ENCODE measurements at regions not wholly inside any gene's neighbourhood (a gene's known extent, or its start where the extent isn't known, plus 50 kb on each side); places are given as distances from the start of the nearest gene placed in this dataset.
A peak's percentile ranks its signal among the peaks of the same experiment; 100 is the strongest.
"Not testable (repeated sequence)": the region's sequence is repeated elsewhere in the genome, so short reads cannot be mapped to it uniquely, and the experiment has no call there.

DNA sequence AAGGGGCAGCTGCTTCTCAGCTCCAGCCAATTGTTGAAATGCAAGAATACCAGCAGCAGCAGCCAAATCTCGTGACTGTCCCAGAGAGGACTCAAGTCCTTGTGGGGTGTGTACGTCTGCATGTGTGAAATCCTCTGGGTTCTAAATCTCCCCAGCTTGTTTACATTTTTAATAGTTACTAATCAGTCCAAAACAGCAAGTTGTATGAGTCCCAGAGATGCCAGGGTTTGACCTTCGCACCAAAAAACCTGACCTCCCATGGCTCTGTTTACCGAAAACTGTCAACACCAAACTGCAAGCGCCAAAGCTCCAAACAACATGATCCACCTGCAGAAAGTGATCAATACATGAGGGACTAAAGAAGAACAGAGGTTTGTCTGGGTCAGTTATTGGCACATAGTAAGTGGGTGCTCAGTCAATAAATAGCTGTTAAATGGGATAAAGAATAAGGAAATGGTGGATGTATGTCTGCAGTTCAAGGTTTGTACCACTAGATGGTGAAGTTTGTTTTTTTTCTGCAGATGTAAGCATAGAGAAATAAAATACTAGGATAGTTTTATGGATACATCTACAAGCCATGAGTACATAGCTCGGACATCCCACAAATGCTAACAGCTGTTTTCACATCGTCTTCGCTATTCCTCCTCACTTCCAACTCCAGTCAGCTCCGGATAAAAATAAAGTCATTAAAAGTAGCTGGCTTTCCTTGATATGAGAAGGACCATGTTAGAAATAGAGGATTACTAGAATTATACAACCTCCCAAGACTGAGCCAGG, 85.3 kb upstream of the ADRB2 start:
- no peak for DNase-seq (ENCODE audit: low read depth, low spot score)
- H3K27ac ChIP-seq, result no peak overlapping the region

DNA sequence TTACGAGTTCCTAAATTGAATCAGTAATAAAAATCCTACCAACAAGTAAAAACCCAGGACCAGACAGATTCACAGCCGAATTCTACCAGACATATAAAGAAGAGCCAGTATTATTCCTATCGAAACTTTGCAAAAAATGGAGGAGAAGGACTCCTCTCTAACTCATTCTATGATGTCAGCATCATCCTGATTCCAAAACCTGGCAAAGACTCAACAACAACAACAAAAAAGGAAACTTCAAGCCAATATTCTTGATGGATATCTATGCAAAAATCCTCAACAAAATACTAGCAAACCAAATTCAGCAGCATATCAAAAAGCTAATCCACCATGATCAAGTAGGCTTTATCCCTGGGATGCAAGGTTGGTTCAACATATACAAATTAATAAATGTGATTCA, 84.6 kb upstream of the ADRB2 start:
- H3K27ac ChIP-seq; DNase-seq (ENCODE audit: low read depth, low spot score): not testable (repeated sequence)

DNA sequence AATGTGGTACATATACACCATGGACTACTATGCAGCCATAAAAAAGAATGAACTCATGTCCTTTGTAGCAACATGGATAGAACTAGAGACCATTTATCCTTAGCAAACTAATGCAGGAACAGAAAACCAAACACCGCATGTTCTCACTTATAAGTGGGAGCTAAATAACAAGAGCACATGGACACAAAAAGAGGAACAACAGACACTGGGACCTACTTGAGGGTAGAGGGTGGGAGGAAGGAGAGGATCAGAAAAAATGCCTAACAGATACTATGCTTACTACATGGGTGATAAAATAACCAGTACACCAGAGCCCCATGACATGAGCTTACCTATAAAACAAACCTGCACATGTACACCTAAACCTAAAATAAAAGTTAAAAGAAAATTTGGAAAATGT, 82.0 kb upstream of the ADRB2 start:
- not testable (repeated sequence) for DNase-seq (ENCODE audit: low read depth, low spot score)

DNA sequence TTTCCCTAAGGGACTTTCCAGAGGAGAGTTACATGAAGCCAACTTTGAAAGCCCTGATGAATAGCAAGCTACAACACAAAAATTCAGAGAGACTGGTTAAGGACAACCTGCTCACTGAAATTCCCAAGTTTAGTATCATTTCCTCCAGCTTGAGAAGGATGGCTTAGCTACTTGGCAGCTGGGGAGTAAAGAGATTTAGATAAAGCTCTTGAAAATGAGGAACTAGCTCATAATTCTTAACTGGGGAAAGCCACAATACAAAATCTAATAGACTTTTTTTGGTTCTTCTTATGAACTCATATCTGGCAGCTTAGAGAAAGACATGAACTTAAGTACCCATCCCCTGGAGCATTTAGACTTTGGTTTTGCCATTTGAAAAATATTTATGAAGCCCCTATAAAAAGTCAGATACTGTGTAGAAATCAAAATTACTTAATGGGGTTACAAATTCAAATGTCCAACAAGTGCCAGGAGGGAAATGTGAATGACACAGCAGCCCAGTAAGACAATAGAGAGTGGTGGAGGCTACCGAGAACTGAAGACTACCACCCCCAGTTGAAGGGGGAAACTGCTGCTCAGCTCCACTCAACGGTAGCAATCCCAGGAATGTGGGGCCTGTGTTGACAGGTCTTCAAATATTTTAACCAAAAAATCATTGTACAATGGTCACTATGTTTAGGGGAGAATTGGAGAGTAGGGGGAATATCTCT, 79.4 kb upstream of the ADRB2 start:
- H3K27ac ChIP-seq, result no peak overlapping the region
- DNase-seq (ENCODE audit: low read depth, low spot score), result no peak

More for the DNA sequence above, 82.0 kb upstream of the ADRB2 start:
- not testable (repeated sequence) for H3K27ac ChIP-seq

DNA sequence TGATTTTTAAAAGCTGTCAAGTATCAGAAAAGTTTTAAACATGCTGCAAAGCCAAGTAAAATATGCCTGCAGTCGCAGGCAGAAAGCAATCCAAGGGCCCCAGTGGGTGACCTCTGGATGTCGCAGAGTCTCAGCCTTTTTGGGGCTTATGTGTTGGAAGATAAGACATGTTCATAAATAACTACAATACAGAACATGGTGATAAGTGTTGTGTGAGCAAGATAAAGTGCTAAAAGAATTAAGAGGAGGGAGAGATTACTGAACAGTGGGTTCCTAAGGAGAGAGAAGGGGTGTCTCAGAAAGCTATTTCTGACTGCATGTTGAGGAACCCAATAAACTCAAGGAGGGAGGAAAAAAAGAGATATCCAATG, 78.9 kb upstream of the ADRB2 start:
- H3K27ac ChIP-seq, result no peak overlapping the region

DNA sequence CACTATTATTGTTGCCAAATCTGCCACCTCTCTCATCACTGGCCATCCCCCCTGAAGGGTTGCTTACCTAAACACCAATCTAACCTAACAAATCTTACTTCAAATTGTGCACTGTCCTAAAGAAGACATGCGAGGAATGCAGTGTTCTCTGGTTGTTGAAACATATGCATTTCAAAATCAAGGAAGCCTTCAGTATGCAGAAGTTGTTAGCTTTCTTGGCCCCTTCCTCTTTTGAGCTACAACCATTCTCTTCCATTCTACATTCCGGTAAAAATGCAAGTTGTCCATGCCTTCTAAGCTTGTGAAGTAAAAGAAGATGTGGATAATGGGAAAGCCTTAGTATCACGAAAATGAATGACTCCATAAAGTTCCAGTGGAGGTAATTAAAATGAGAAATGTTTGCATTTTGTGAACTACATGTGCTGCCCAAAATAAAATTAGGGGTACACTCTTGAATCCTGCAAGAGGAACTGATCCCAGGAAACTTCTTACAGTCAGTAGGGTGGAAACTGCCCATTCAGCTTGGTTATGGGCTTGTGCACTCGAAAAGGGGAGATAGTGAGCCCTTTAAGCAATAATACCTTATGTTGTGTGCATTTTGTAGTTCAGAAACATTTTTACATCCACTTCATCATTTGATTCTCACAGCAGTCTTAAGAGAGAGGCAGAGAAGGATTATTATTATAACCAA, 77.6 kb upstream of the ADRB2 start:
- H3K27ac ChIP-seq, result no peak overlapping the region
- no peak for DNase-seq (ENCODE audit: low read depth, low spot score)

More for the DNA sequence above, 78.9 kb upstream of the ADRB2 start:
- no peak for DNase-seq (ENCODE audit: low read depth, low spot score)

DNA sequence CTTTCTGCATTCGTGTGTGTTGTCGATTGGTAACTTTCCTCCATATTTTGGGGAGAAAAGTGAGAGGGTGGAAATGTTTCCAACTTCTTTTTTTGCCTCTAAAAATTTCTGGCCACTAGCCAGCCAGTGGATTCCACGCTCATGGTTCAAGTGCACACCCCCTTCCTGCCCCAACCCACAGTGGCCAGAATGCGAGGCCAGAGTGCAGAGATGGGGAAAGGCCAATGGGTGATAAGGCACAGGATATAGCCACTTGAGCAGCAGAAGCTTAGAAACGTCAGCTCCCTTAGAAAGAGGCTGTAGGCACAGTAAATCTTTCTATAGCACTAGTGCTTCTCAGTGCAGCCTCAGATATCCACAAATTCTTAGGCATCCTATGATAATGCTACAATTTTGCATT, 75.8 kb upstream of the ADRB2 start:
- no peak overlapping the region for H3K27ac ChIP-seq
- no peak for DNase-seq (ENCODE audit: low read depth, low spot score)

DNA sequence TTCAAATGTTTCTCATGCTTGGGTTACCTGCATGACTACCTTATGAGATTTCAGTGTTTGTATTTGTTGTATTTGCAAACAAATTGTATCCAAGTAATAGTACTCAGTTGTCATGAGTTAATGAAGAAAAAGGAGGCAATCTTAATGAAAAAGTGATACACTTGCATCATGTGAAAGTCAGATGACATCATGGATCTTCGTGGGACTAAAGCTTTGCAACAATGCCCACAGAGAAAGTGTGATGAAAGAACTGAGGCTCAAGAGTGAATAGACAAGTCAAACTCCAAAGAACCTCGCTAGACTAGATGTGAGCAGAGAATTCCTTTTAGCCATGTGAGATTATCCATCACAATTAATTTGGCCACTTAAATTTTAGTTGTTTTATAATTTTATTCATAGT, 75.4 kb upstream of the ADRB2 start:
- no peak overlapping the region for H3K27ac ChIP-seq
- DNase-seq (ENCODE audit: low read depth, low spot score), result no peak

DNA sequence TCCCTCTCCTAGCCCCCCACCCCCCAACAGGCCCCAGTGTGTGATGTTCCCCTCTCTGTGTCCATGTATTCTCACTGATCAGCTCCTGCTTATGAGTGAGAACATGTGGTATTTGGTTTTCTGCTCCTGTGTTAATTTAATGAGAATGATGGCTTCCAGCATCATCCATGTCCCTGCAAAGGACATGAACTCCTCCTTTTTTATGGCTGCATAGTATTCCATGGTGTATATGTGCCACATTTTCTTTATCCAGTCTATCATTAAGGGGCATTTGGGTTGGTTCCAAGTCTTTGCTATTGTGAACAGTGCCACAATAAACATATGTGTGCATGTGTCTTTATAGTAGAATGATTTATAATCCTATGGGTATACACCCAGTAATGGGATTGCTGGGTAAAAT, 74.0 kb upstream of the ADRB2 start:
- not testable (repeated sequence) for H3K27ac ChIP-seq; DNase-seq (ENCODE audit: low read depth, low spot score)

DNA sequence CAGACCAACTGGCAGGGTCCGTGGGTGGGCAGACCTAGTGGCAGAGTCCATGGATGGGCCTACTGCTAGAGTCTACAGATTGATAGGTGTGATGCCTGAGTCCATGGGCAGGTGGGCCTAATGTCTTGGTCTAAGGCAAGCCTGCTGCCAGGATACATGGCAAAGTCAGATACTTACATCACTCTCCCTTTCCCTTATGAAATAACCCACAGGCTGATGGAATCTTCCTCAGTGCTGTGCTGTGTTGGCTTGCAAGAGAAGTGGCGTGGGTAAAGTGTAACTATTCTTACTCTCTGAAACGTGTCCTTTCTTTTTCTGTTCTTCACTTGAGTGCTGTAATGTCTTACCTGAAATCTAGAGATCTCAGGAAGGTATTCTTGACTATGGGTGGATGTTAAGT, 67.3 kb upstream of the ADRB2 start:
- H3K27ac ChIP-seq, result no peak overlapping the region
- no peak for DNase-seq (ENCODE audit: low read depth, low spot score)

DNA sequence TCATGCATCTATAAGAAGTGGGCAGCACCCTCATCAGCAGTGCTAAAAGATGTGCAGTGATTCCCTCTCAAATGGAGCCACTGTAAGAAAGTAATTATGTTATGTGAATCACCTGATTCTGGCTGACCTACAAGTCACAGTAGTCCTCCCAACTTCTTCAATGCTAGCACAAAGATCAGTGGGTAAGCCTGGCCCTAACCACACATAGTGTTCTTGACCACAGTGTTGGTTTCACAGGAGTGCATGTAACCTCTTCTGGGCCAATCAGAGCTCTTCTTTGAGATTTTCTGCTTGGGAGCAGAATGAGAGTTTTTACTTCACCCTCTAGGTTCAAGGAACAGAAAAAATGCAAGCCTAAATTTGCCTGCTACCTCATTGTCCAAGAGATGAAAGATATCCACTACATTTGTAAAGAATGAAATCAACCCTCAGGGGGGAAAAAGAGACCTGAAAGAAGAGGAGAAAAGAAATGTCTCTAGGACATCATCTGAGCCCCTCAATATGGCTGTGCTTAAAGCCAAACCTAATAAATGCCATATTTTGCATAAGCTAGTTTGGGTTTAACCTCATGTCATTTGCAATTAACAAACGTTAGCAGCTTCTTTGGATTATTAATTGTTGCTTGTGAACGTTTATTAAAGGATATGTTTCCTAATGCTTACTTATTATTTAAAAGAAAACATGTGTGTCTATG, 65.3 kb upstream of the ADRB2 start:
- DNase-seq (ENCODE audit: low read depth, low spot score), result no peak
- H3K27ac ChIP-seq, result no peak overlapping the region

DNA sequence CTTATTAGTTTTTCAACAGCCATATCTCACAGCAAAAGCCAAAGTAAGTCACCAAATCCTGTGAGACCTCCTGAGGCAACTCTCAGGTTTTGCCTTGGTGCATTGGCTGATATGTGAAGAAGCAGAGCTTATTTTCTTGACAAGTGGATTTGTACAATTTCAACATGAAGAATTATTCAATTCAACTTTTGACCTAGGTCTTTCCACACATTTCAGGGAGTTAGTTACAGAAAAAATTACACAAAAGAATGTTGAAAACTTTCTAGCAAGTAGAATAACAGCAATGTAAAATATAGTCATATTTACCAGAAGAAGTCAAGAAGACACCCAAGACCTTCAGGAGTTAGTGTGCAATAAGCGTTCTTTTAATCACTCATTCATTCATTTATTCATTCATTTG, 62.4 kb upstream of the ADRB2 start:
- DNase-seq (ENCODE audit: low read depth, low spot score), result no peak
- H3K27ac ChIP-seq, result no peak overlapping the region

DNA sequence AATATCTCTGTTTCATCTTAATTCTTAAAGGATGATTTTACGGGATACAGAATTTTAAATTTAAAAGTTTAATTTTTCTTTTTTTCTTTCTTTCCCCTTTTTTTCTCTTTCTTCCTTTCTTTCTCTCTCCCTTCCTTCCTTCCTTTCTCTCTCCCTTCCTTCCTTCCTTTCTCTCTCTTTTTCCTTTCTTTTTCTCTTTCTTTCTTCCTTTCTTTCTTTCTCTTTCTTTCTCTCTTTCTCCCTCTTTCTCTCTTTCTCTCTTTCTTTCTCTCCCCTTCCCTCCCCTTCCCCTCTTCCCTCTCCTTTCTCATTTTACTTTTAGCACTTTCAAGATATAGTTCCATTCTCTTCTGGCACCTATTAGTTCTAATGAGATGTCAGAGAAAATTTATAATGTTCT, 61.4 kb upstream of the ADRB2 start:
- no peak for DNase-seq (ENCODE audit: low read depth, low spot score)
- no peak overlapping the region for H3K27ac ChIP-seq

DNA sequence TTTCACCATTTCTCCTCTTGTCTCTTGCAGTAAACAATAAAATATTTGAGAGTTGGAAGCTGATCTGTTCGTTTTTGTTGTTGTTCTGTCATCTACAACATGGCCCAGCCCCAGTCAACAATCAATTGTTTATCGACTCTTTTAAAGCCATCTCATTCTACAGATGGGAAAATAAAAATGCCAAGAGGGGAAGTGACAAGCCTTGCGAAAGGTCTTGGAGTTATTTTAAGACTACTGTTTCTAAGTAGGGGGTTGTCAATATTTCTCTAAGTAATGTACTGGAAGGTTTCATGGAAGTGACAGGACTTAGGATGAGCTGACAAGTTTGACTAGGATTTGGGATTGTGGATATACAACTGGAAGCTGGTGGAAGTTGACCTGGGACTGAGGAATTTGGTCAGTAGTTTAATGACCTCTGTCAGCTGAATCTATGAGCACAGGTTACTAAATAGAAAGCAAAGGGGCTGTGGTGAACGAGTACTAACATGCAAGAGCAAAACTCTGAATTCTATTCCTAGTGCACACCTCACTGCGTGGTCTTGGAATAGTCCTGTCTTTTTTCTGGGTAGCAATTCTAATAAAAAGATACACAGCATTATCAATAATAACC, 57.5 kb upstream of the ADRB2 start:
- no peak for DNase-seq (ENCODE audit: low read depth, low spot score)
- H3K27ac ChIP-seq, result no peak overlapping the region

DNA sequence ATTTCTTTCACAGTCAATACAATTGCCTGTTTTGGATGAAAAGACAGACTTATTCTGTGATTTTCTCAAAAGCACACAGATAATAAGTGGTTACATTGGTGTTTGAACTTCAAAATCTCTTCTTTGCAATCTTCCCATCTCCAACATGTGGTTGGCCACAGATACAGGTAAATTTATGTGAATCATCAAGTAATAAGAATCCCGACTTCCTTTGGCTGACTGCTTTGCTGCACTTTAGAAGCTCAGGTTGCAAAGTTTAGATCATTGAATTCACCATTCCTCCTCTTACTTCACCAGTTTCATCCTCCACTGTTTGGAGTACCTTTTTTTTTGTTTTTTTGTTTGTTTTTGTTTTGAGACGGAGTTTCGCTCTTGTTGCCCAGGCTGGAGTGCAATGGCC, 56.5 kb upstream of the ADRB2 start:
- DNase-seq (ENCODE audit: low read depth, low spot score), result no peak
- no peak overlapping the region for H3K27ac ChIP-seq

DNA sequence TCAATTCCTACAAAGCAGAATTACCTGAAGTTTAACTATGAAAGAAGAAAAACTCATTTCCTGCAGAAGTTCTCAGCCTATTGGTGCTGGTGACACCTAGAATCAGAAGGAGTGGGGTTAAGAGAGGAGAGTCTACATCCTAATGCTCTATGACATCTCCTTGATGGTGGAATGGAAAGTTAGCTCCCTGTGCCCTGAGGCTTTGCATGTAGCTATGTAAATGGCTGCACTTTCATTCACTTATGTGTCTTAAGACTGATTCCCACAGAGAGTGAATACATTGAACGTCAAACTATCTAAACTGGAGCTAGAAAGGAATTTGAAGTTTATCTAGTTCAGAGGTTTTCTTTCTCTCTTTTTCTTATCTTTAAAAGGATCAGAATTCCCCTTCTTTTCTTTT, 52.1 kb upstream of the ADRB2 start:
- DNase-seq (ENCODE audit: low read depth, low spot score), result no peak
- H3K27ac ChIP-seq, result no peak overlapping the region

DNA sequence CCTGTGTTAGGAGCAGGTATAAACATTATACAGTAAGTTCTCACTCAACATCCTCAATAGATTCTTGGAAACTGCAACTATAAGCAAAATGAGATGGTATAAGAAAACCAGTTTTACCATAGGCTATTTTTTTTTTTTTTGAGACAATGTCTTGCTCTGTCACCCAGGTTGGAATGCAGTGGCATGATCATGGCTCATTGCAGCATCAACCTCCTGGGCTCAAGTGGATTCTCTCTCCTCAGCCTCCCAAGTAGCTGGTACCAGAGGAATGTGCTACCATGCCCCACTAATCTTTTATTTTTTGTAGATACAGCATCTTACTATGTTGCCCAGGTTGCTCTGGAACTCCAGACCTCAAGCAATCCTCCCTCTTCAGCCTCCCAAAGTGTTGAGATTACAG, 50.1 kb upstream of the ADRB2 start:
- peak overlapping the region; percentile 82 for H3K27ac ChIP-seq
- DNase-seq (ENCODE audit: low read depth, low spot score), result no peak
